Raji (cell line): ENCODE measurements at regions not wholly inside any gene's neighbourhood (a gene's known extent, or its start where the extent isn't known, plus 50 kb on each side); places are given as distances from the start of the nearest gene placed in this dataset.

ENCODE experiments used
- POLR2A ChIP-seq: IDR thresholded peaks from 2 replicates; pipeline ENCODE4 v1.6.1; 2011; ENCODE audit warnings: low read depth, low read length, control low read depth; ENCODE audit not compliant: insufficient read depth

- no peak for TF ChIP-seq POLR2A
These were observed 1468.1 kb downstream of the BRD1 start for GRCh38 chr22:48359613-48359965.

DNA sequence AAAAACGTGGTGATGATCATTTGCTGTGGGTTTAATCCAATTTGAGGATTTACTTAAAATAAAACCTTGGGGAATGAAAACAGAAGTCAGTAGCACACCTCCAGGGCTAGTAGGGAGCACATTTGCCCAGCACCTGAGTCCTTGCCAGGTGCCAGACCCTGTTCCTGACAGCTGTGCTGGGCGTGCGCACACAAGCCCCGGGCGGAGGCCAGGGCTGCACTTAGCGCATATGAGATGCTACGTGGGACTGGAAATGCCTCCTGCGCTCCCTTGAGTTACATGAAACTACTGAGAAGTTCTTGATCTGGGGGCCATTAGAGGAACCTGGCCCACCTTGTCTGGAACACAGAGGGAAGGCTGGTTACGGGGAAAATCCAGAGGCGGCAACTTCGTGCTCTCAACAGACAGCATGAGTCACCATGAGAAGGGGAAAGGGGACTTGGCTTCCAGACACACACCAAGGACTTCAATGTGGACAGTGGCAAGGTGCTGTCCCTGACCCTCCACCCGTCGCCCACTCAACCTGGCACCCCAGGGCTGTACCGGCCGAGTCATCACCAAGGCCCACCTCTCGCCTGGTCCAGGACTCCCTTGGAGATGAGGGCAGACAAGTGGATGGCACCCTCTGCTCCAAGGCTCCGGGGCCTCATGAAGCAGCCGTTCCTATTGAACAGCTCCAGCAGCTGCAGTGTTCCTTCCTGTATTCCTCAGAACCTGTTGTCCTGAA, 1468.6 kb downstream of the BRD1 start:
- no peak for TF ChIP-seq POLR2A

GRCh38 chr22:48357961-48358360, 1469.7 kb downstream of the BRD1 start:
- TF ChIP-seq POLR2A, result no peak

DNA sequence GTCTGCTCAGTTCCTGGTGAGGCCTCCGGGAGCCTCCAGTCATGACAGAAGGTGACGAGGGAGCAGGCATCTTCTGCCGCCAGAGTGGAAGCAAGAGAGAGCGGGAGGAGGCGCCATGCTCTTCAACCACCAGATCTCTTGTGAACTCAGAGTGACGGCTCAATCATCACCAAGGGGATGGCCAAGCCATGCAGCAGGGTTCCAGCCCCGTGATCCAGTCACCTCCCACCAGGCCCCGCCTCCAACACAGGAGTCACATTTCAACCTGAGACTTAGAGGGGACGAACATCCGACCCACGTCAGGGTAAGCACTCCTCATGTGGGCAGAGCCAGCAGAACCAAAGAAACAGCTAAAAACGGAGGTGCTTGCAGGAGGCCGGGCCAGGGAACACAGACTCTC, 1470.5 kb downstream of the BRD1 start:
- no peak for TF ChIP-seq POLR2A

DNA sequence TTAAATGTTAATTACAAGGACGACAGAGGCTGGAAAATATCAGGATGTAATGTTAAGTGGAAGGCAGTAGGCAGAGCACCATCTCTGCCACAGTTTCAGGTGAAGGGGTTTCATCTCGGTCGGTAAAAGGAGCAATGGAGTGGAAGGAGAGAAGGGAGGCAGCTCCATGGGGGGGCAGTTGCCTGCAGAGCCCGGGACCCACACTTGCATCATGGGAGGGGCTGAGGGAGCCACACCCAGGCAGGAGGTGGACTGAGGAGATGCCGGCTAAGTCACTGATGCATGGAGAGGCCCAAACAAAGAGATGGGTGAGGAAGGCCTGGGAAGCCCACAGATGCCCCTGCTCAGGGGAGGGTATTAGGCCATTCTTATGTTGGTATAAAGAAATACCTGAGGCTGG, 1470.9 kb downstream of the BRD1 start:
- no peak for TF ChIP-seq POLR2A

DNA sequence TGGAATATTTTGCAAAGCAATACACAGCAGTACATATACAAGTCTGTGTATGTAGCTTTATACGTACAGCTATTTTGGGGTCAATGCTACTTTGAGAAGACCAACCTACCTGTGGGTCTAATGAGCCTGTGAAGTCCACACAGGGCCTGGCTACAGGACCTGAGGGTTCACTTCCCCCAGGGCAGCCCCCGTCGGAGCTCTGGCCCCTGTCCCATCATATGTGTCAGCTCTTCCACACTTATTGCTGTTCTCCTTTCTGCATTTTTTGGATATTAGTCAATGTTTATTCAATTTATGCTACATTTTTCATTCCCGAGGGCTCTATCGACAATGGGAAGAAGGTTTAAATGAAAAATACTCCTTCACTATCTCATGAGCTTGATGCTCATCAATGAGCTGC, 1473.6 kb downstream of the BRD1 start:
- no peak for TF ChIP-seq POLR2A

DNA sequence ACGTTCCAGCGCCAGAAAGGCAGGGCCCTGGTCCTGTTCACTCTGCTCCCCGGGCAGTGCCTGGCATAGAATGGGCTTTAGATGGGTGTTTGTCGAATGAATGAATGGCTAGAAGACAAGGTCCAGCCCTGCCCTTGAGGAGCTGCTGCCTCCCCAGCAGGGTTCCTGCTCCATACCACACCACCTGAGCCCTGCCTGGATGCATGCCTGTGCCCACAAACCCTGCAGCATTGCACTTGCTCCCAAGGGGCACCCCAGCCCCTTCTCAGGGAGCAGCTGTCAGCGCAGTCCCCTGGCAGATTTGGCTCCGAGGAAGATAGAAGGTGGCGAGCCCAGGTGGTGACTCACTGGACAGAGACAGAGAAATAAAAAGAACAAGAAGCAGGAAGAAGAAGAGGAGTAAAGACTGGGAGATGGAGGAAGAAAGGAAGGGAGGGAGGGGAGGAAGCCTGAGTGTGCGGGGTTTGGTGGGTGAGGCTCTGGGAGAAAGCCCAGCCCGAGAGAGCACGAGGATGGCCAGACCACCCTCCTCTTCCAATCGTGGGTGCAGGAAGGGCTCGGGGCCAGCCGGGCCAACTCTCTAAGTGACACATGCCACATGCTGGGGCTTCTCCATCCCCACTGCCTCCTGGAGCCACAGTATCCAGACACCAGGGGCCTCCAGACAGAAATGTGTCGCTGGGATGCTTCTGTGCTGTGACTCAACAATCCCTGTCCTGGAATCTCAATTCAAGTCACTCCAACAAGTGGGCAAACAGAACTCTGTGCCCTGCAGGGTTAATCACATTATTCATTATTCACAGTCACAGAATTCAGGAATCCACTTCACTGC, 1474.3 kb downstream of the BRD1 start:
- no peak for TF ChIP-seq POLR2A

- no peak for TF ChIP-seq POLR2A
These were observed 1475.4 kb downstream of the BRD1 start for GRCh38 chr22:48352086-48352911.

DNA sequence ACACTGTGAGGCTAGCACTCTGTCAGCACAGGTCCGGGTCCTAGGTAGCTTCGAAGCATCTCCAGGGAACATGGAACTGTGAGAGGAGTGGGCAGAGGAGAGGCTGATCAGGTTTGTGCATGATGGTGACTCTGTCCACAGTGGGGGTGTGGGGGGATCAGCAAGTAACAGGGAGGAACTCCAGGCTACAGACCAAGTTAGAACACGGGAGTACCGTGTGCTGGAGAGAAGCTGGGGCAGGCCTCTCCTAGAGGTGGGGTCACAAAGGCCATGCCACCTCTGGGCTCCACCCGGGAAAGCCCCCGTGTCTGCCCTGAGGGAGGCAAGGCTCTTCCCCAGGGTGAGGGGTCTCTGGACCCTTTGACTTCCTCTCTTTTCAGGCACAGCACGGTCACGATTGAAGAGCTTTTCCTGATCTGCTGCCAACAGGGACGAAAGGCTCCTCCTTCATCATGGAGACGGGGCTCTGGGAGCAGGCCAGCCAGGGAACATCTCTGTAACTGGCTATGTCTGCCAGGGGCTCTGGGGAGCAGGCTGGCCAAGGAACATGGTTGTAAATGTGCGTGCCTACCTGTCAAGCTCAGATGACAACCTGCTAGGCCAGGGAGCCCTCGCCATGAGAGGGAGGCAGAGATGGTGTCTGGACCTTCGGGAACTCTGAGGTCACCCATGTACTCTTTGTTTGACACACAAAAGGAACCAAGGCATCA, 1476.1 kb downstream of the BRD1 start:
- TF ChIP-seq POLR2A, result no peak

DNA sequence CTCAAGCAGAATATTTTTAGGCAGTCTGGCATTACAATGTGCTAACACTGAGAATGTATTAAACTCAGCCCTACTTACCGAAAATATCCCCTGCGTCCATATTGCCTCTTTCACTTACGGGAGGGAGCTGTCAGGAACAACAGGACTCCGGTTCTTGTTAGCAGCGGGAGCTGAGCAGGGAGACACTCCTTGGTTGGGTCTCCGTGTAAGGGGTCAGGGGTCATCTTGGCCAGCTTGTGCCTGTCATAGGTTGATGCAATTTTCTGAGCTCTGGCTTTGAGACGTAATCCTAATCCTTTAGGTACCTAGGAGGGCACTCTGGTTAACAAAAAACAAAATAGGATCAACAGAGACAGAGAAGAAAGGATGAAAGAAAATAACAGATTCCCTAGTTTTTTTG, 1477.2 kb downstream of the BRD1 start:
- TF ChIP-seq POLR2A, result no peak

DNA sequence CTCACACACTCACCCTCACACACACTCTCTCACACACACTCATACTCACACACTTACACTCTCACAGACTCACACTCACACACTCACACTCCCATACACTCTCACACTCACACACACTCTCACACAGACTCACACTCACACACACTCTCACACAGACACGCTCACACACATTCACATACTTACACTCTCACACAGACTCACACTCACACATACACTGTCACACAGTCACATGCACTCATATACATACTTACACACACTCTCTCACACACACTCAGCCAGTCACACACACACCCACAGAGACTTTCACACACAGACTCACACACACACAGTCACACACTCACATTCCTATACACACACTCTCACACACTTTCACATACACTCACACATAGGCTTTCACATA, 1478.8 kb downstream of the BRD1 start:
- TF ChIP-seq POLR2A, result no peak

- TF ChIP-seq POLR2A, result no peak
These were observed 1480.4 kb downstream of the BRD1 start for GRCh38 chr22:48347311-48347710.

- no peak for TF ChIP-seq POLR2A
These were observed 1480.8 kb downstream of the BRD1 start for GRCh38 chr22:48346911-48347310.

DNA sequence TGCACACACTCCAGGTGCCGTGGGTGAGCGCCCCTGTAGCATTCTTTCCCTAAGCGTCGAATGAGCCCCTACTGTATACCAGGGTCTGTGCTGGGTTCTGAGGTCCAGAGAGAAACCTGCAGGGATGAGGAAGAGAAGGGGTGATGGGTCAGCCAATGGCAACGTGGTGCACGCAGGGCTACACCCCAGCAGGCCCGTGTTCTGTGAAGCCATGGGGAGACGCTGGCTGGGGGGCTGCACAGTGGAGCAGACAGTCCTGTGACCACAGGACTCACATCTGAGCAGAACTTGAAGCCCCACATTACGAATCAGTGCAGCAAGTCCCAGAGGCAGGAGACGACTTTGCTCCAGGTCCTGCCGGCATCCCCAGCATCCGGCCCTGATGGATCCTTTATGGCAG, 1481.4 kb downstream of the BRD1 start:
- no peak for TF ChIP-seq POLR2A

- no peak for TF ChIP-seq POLR2A
These were observed 1482.0 kb downstream of the BRD1 start for GRCh38 chr22:48345631-48346030.

DNA sequence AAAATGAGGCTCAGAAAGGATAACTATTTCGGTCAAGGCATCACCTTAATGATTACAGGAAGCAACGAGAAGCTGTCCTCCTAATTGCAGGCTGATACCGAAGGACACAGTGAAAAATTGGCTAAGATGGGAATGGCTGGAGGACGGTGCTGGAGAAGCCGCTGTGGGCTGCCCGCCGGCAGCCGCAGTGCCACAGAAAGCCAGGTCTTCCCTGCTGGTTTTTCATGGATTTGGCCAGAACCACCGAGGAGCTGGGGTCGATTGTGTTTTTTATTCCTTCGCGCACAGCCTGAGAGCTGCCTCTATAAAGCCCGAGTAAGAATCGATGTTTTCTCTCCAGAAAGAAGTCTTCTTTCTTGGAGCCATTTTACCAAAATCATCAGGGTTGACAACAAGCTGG, 1484.2 kb downstream of the BRD1 start:
- no peak for TF ChIP-seq POLR2A

GRCh38 chr22:48342732-48343131, 1484.9 kb downstream of the BRD1 start:
- no peak for TF ChIP-seq POLR2A
